ENCODE measurements at regions not wholly inside any gene's neighbourhood (a gene's known extent, or its start where the extent isn't known, plus 50 kb on each side); places are given as distances from the start of the nearest gene placed in this dataset.

GRCh38 chr5:147143215-147143614 is 91.6 kb upstream of the STK32A start:
- Histone ChIP-seq H3K4me3 (ENCODE audit: control insufficient read depth in 1 of 7, extremely low read depth in 1 of 7, insufficient read depth in 4 of 7, low read depth in 2 of 7, low read length in 6 of 7) (no peak overlapping the region), H3K27me3 (replicated peaks in 2 of 5; ENCODE audit: control insufficient read depth in 4 of 5, insufficient read depth in 5 of 5, low read length in 4 of 5) (peaks cover 0 to 6% (median 0%) of the 10 kb centered on the region in 5 experiments), H3K9me3 (ENCODE audit: control extremely low read depth in 1 of 5, control insufficient read depth in 4 of 5, insufficient read depth in 2 of 5, low read depth in 1 of 5, low read length in 4 of 5) (peaks cover 0 to 5% (median 0%) of the 10 kb centered on the region in 5 experiments)

GRCh38 chr5:147145328-147145727 is 89.5 kb upstream of the STK32A start:
- CTCF ChIA-PET, result no interaction called here

More at GRCh38 chr5:147143215-147143614, 91.6 kb upstream of the STK32A start:
- Histone ChIP-seq H3K4me1 (ENCODE audit: control extremely low read depth in 1 of 4, control insufficient read depth in 4 of 4, insufficient read depth in 4 of 4, low read length in 3 of 4) (no peaks in the 10 kb centered on the region), H3K27ac (ENCODE audit: insufficient read depth in 1 of 2, low read depth in 1 of 2, low read length in 2 of 2, poor library complexity in 1 of 2, severe bottlenecking in 2 of 2) (no peak overlapping the region), H3K36me3 (ENCODE audit: control insufficient read depth in 4 of 4, insufficient read depth in 4 of 4, low read length in 3 of 4) (no peaks in the 10 kb centered on the region)
- no peak for DNase-seq
- ChIA-PET CTCF (no interaction called here), POLR2A (no interaction called here)

GRCh38 chr5:147148715-147149114 is 86.1 kb upstream of the STK32A start:
- ChIA-PET CTCF (no interaction called here), POLR2A (no interaction called here)
- 100% methylated on average over 1 of the region's 1 CpG for WGBS (ENCODE audit: insufficient coverage)

More at GRCh38 chr5:147145328-147145727, 89.5 kb upstream of the STK32A start:
- 100% methylated on average over 1 of the region's 1 CpG for WGBS (ENCODE audit: insufficient coverage)
- no peak overlapping the region for H3K27ac ChIP-seq (ENCODE audit: insufficient read depth in 1 of 2, low read depth in 1 of 2, low read length in 2 of 2, poor library complexity in 1 of 2, severe bottlenecking in 2 of 2)
- H3K36me3 ChIP-seq (ENCODE audit: control insufficient read depth in 4 of 4, insufficient read depth in 4 of 4, low read length in 3 of 4), result no peaks in the 10 kb centered on the region
- H3K27me3 ChIP-seq (replicated peaks in 2 of 5; ENCODE audit: control insufficient read depth in 4 of 5, insufficient read depth in 5 of 5, low read length in 4 of 5), result peaks cover 0 to 6% (median 0%) of the 10 kb centered on the region in 5 experiments
- POLR2A ChIA-PET, result no interaction called here
- H3K4me1 ChIP-seq (ENCODE audit: control extremely low read depth in 1 of 4, control insufficient read depth in 4 of 4, insufficient read depth in 4 of 4, low read length in 3 of 4), result no peaks in the 10 kb centered on the region
- H3K9me3 ChIP-seq (ENCODE audit: control extremely low read depth in 1 of 5, control insufficient read depth in 4 of 5, insufficient read depth in 2 of 5, low read depth in 1 of 5, low read length in 4 of 5), result peaks cover 0 to 1% (median 0%) of the 10 kb centered on the region in 5 experiments
- no peak overlapping the region for H3K4me3 ChIP-seq (ENCODE audit: control insufficient read depth in 1 of 7, extremely low read depth in 1 of 7, insufficient read depth in 4 of 7, low read depth in 2 of 7, low read length in 6 of 7)
- no peak for DNase-seq

GRCh38 chr5:147152086-147152485 is 82.7 kb upstream of the STK32A start:
- no peaks in the 10 kb centered on the region for H3K27me3 ChIP-seq (replicated peaks in 2 of 5; ENCODE audit: control insufficient read depth in 4 of 5, insufficient read depth in 5 of 5, low read length in 4 of 5)
- H3K27ac ChIP-seq (ENCODE audit: insufficient read depth in 1 of 2, low read depth in 1 of 2, low read length in 2 of 2, poor library complexity in 1 of 2, severe bottlenecking in 2 of 2), result no peak overlapping the region
- peaks cover 0 to 2% (median 0%) of the 10 kb centered on the region in 5 experiments for H3K9me3 ChIP-seq (ENCODE audit: control extremely low read depth in 1 of 5, control insufficient read depth in 4 of 5, insufficient read depth in 2 of 5, low read depth in 1 of 5, low read length in 4 of 5)
- CTCF ChIA-PET, result no interaction called here
- H3K36me3 ChIP-seq (ENCODE audit: control insufficient read depth in 4 of 4, insufficient read depth in 4 of 4, low read length in 3 of 4), result no peaks in the 10 kb centered on the region
- no peak overlapping the region for H3K4me3 ChIP-seq (ENCODE audit: control insufficient read depth in 1 of 7, extremely low read depth in 1 of 7, insufficient read depth in 4 of 7, low read depth in 2 of 7, low read length in 6 of 7)
- no peaks in the 10 kb centered on the region for H3K4me1 ChIP-seq (ENCODE audit: control extremely low read depth in 1 of 4, control insufficient read depth in 4 of 4, insufficient read depth in 4 of 4, low read length in 3 of 4)
- no peak for DNase-seq
- 100% methylated on average over 1 of the region's 1 CpG for WGBS (ENCODE audit: insufficient coverage)
- POLR2A ChIA-PET, result no interaction called here

More at GRCh38 chr5:147148715-147149114, 86.1 kb upstream of the STK32A start:
- Histone ChIP-seq H3K4me1 (ENCODE audit: control extremely low read depth in 1 of 4, control insufficient read depth in 4 of 4, insufficient read depth in 4 of 4, low read length in 3 of 4) (no peaks in the 10 kb centered on the region), H3K27ac (ENCODE audit: insufficient read depth in 1 of 2, low read depth in 1 of 2, low read length in 2 of 2, poor library complexity in 1 of 2, severe bottlenecking in 2 of 2) (no peak overlapping the region), H3K4me3 (ENCODE audit: control insufficient read depth in 1 of 7, extremely low read depth in 1 of 7, insufficient read depth in 4 of 7, low read depth in 2 of 7, low read length in 6 of 7) (no peak overlapping the region), H3K27me3 (replicated peaks in 2 of 5; ENCODE audit: control insufficient read depth in 4 of 5, insufficient read depth in 5 of 5, low read length in 4 of 5) (no peaks in the 10 kb centered on the region), H3K36me3 (ENCODE audit: control insufficient read depth in 4 of 4, insufficient read depth in 4 of 4, low read length in 3 of 4) (no peaks in the 10 kb centered on the region), H3K9me3 (ENCODE audit: control extremely low read depth in 1 of 5, control insufficient read depth in 4 of 5, insufficient read depth in 2 of 5, low read depth in 1 of 5, low read length in 4 of 5) (peaks cover 0 to 2% (median 0%) of the 10 kb centered on the region in 5 experiments)
- DNase-seq, result no peak

GRCh38 chr5:147154809-147155208 is 80.0 kb upstream of the STK32A start:
- DNase-seq, result no peak
- Histone ChIP-seq H3K36me3 (ENCODE audit: control insufficient read depth in 4 of 4, insufficient read depth in 4 of 4, low read length in 3 of 4) (no peaks in the 10 kb centered on the region), H3K27ac (ENCODE audit: insufficient read depth in 1 of 2, low read depth in 1 of 2, low read length in 2 of 2, poor library complexity in 1 of 2, severe bottlenecking in 2 of 2) (no peak overlapping the region), H3K9me3 (ENCODE audit: control extremely low read depth in 1 of 5, control insufficient read depth in 4 of 5, insufficient read depth in 2 of 5, low read depth in 1 of 5, low read length in 4 of 5) (peaks cover 0 to 2% (median 0%) of the 10 kb centered on the region in 5 experiments), H3K4me1 (ENCODE audit: control extremely low read depth in 1 of 4, control insufficient read depth in 4 of 4, insufficient read depth in 4 of 4, low read length in 3 of 4) (no peaks in the 10 kb centered on the region), H3K4me3 (ENCODE audit: control insufficient read depth in 1 of 7, extremely low read depth in 1 of 7, insufficient read depth in 4 of 7, low read depth in 2 of 7, low read length in 6 of 7) (no peak overlapping the region), H3K27me3 (replicated peaks in 2 of 5; ENCODE audit: control insufficient read depth in 4 of 5, insufficient read depth in 5 of 5, low read length in 4 of 5) (peaks cover 0 to 2% (median 0%) of the 10 kb centered on the region in 5 experiments)
- no CpG with 5 or more reads among the region's 3 CpGs for WGBS (ENCODE audit: insufficient coverage)
- CTCF ChIA-PET, result no interaction called here
- POLR2A ChIA-PET, result no interaction called here

GRCh38 chr5:147156012-147156411 is 78.8 kb upstream of the STK32A start:
- no peak for DNase-seq
- Histone ChIP-seq H3K27ac (ENCODE audit: insufficient read depth in 1 of 2, low read depth in 1 of 2, low read length in 2 of 2, poor library complexity in 1 of 2, severe bottlenecking in 2 of 2) (no peak overlapping the region), H3K4me3 (ENCODE audit: control insufficient read depth in 1 of 7, extremely low read depth in 1 of 7, insufficient read depth in 4 of 7, low read depth in 2 of 7, low read length in 6 of 7) (no peak overlapping the region), H3K9me3 (ENCODE audit: control extremely low read depth in 1 of 5, control insufficient read depth in 4 of 5, insufficient read depth in 2 of 5, low read depth in 1 of 5, low read length in 4 of 5) (peaks cover 0 to 2% (median 0%) of the 10 kb centered on the region in 5 experiments), H3K27me3 (replicated peaks in 2 of 5; ENCODE audit: control insufficient read depth in 4 of 5, insufficient read depth in 5 of 5, low read length in 4 of 5) (peaks cover 0 to 2% (median 0%) of the 10 kb centered on the region in 5 experiments), H3K36me3 (ENCODE audit: control insufficient read depth in 4 of 4, insufficient read depth in 4 of 4, low read length in 3 of 4) (no peaks in the 10 kb centered on the region), H3K4me1 (ENCODE audit: control extremely low read depth in 1 of 4, control insufficient read depth in 4 of 4, insufficient read depth in 4 of 4, low read length in 3 of 4) (no peaks in the 10 kb centered on the region)
- CTCF ChIA-PET, result no interaction called here
- 73% methylated on average over 4 of the region's 5 CpGs for WGBS (ENCODE audit: insufficient coverage)
- POLR2A ChIA-PET, result no interaction called here

GRCh38 chr5:147160902-147161700 is 73.7 kb upstream of the STK32A start:
- no peak overlapping the region for H3K27ac ChIP-seq (ENCODE audit: insufficient read depth in 1 of 2, low read depth in 1 of 2, low read length in 2 of 2, poor library complexity in 1 of 2, severe bottlenecking in 2 of 2)
- no peaks in the 10 kb centered on the region for H3K9me3 ChIP-seq (ENCODE audit: control extremely low read depth in 1 of 5, control insufficient read depth in 4 of 5, insufficient read depth in 2 of 5, low read depth in 1 of 5, low read length in 4 of 5)
- peaks cover 0 to 5% (median 0%) of the 10 kb centered on the region in 5 experiments for H3K27me3 ChIP-seq (replicated peaks in 2 of 5; ENCODE audit: control insufficient read depth in 4 of 5, insufficient read depth in 5 of 5, low read length in 4 of 5)
- WGBS (ENCODE audit: insufficient coverage), result 88% methylated on average over 3 of the region's 3 CpGs
- no peaks in the 10 kb centered on the region for H3K4me1 ChIP-seq (ENCODE audit: control extremely low read depth in 1 of 4, control insufficient read depth in 4 of 4, insufficient read depth in 4 of 4, low read length in 3 of 4)
- POLR2A ChIA-PET, result no interaction called here
- no peak for DNase-seq
- H3K36me3 ChIP-seq (ENCODE audit: control insufficient read depth in 4 of 4, insufficient read depth in 4 of 4, low read length in 3 of 4), result no peaks in the 10 kb centered on the region
- no peak overlapping the region for H3K4me3 ChIP-seq (ENCODE audit: control insufficient read depth in 1 of 7, extremely low read depth in 1 of 7, insufficient read depth in 4 of 7, low read depth in 2 of 7, low read length in 6 of 7)
- CTCF ChIA-PET, result no interaction called here
